ENCODE measurements at regions not wholly inside any gene's neighbourhood (a gene's known extent, or its start where the extent isn't known, plus 50 kb on each side); places are given as distances from the start of the nearest gene placed in this dataset.

DNA sequence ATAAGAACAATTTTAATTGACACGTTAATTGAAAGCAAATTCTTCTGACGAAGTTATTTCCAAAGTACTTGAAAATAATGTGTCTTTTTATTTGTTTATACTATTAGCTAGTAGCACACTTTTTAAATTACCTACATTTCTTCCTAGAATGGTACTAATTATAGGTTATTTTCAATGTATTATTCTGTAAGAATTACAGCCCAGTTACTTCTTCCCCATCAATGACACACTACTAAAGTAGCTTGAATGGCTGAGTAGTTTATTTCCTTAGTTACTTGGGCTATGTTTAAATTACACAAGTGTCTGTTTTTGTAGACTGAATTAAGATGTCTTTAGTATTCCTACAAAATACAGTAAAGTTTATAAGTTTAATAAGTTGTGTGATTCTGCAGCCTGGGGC is 217.6 kb upstream of the IL12A start:
- FAIRE-seq, result no peak
- TF ChIP-seq, protein P1, sequence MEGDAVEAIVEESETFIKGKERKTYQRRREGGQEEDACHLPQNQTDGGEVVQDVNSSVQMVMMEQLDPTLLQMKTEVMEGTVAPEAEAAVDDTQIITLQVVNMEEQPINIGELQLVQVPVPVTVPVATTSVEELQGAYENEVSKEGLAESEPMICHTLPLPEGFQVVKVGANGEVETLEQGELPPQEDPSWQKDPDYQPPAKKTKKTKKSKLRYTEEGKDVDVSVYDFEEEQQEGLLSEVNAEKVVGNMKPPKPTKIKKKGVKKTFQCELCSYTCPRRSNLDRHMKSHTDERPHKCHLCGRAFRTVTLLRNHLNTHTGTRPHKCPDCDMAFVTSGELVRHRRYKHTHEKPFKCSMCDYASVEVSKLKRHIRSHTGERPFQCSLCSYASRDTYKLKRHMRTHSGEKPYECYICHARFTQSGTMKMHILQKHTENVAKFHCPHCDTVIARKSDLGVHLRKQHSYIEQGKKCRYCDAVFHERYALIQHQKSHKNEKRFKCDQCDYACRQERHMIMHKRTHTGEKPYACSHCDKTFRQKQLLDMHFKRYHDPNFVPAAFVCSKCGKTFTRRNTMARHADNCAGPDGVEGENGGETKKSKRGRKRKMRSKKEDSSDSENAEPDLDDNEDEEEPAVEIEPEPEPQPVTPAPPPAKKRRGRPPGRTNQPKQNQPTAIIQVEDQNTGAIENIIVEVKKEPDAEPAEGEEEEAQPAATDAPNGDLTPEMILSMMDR (optimal IDR thresholded peaks at IDR 0.05 in 1 of 3, IDR thresholded peaks at IDR 0.05 in 1 of 3, conservative IDR thresholded peaks at IDR 0.05 in 1 of 3; ENCODE audit: extremely low read depth in 1 of 3, insufficient read depth in 2 of 3, low read length in 3 of 3), result no peak
- TF ChIP-seq EZH2 (IDR thresholded peaks at IDR 0.05; ENCODE audit: low read length), result no peak
- dilution Hi-C loops (cut with MboI; ENCODE audit: extremely low pct_ligation_motif_present, low sequenced_read_pairs), result no loop called here
- Histone ChIP-seq H3K4me1 (ENCODE audit: control insufficient read depth, extremely low read depth, insufficient read depth, low read length) (peaks cover 18% of the 10 kb centered on the region), H3K9ac (ENCODE audit: control insufficient read depth, extremely low read depth, insufficient read depth, low read length) (no peak overlapping the region), H3K36me3 (ENCODE audit: control insufficient read depth in 2 of 2, extremely low read depth in 1 of 2, insufficient read depth in 2 of 2, low read length in 2 of 2) (peaks cover 3 to 11% of the 10 kb centered on the region in 2 experiments), H3K27ac (ENCODE audit: control insufficient read depth, insufficient read depth, low read length) (no peak overlapping the region), H3K9me3 (ENCODE audit: control insufficient read depth, low read depth, low read length) (no peaks in the 10 kb centered on the region), H3K4me2 (ENCODE audit: control insufficient read depth, extremely low read depth, insufficient read depth, low read depth, low read length) (no peak overlapping the region), H3K4me3 (ENCODE audit: control insufficient read depth in 2 of 3, extremely low read depth in 1 of 3, insufficient read depth in 2 of 3, low read depth in 1 of 3, low read length in 3 of 3) (no peak overlapping the region), H3K27me3 (ENCODE audit: control insufficient read depth, extremely low read depth, insufficient read depth, low read length) (no peaks in the 10 kb centered on the region), H4K20me1 (ENCODE audit: control insufficient read depth, extremely low read depth, insufficient read depth, low read length) (peaks cover 5% of the 10 kb centered on the region), H3K9me1 (ENCODE audit: control insufficient read depth, extremely low read depth, insufficient read depth, low read length) (no peaks in the 10 kb centered on the region), H3K79me2 (ENCODE audit: control insufficient read depth, insufficient read depth, low read length) (peaks cover 83% of the 10 kb centered on the region), H2AFZ (ENCODE audit: control insufficient read depth, low read length) (no peak overlapping the region)
- DNase-seq (ENCODE audit: low read depth, low spot score), result no peak

DNA sequence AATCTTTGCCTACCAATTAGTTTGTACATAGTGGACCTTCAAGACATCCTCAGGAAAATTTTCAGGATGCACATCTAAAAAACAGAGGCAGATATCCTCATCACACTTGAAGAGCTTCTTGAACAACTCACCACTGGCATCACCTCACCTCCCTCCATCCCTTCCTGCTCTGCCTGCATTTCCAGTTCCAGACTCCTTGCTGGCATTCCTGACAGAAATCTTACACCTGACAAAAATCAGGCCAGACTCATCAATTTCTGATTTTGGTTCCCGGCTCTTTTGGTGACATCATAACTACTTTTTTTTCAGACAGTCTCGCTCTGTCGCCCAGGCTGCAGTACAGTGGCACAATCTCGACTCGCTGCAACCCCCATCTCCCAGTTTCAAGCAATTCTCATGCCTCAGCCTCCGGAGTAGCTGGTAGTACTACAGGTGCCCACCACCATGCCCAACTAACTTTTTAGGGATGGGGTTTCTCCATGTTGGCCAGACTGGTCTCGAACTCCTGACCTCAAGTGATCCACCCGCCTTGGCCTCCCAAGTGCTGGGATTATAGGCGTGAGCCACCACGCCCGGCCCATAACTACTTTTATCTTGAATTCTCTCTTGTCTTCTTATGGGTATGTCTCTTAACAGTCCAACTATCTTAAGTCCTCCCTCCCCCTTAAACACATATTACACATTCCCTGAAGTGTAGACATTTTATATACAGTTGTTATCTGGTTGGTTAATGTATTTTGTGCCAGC is 216.6 kb upstream of the IL12A start:
- no peak overlapping the region for H3K4me3 ChIP-seq (ENCODE audit: control insufficient read depth in 2 of 3, extremely low read depth in 1 of 3, insufficient read depth in 2 of 3, low read depth in 1 of 3, low read length in 3 of 3)
- no peak overlapping the region for H3K27ac ChIP-seq (ENCODE audit: control insufficient read depth, insufficient read depth, low read length)
- no peaks in the 10 kb centered on the region for H3K27me3 ChIP-seq (ENCODE audit: control insufficient read depth, extremely low read depth, insufficient read depth, low read length)
- peaks cover 8% of the 10 kb centered on the region for H3K4me1 ChIP-seq (ENCODE audit: control insufficient read depth, extremely low read depth, insufficient read depth, low read length)
- dilution Hi-C loops (cut with MboI; ENCODE audit: extremely low pct_ligation_motif_present, low sequenced_read_pairs), result no loop called here
- H3K9ac ChIP-seq (ENCODE audit: control insufficient read depth, extremely low read depth, insufficient read depth, low read length), result no peak overlapping the region
- no peak overlapping the region for H2AFZ ChIP-seq (ENCODE audit: control insufficient read depth, low read length)
- H4K20me1 ChIP-seq (ENCODE audit: control insufficient read depth, extremely low read depth, insufficient read depth, low read length), result peaks cover 5% of the 10 kb centered on the region
- FAIRE-seq (no peak), DNase-seq (ENCODE audit: low read depth, low spot score) (no peak)
- no peaks in the 10 kb centered on the region for H3K9me3 ChIP-seq (ENCODE audit: control insufficient read depth, low read depth, low read length)
- TF ChIP-seq, protein P1 (optimal IDR thresholded peaks at IDR 0.05 in 1 of 3, IDR thresholded peaks at IDR 0.05 in 1 of 3, conservative IDR thresholded peaks at IDR 0.05 in 1 of 3; ENCODE audit: extremely low read depth in 1 of 3, insufficient read depth in 2 of 3, low read length in 3 of 3), result no peak
- TF ChIP-seq EZH2 (IDR thresholded peaks at IDR 0.05; ENCODE audit: low read length), result no peak
- no peaks in the 10 kb centered on the region for H3K9me1 ChIP-seq (ENCODE audit: control insufficient read depth, extremely low read depth, insufficient read depth, low read length)
- H3K79me2 ChIP-seq (ENCODE audit: control insufficient read depth, insufficient read depth, low read length), result peaks cover 83% of the 10 kb centered on the region
- H3K36me3 ChIP-seq (ENCODE audit: control insufficient read depth in 2 of 2, extremely low read depth in 1 of 2, insufficient read depth in 2 of 2, low read length in 2 of 2), result peaks cover 3 to 11% of the 10 kb centered on the region in 2 experiments
- no peak overlapping the region for H3K4me2 ChIP-seq (ENCODE audit: control insufficient read depth, extremely low read depth, insufficient read depth, low read depth, low read length)
